Epithelial cell of proximal tubule (primary cell): ENCODE measurements at regions not wholly inside any gene's neighbourhood (a gene's known extent, or its start where the extent isn't known, plus 50 kb on each side); places are given as distances from the start of the nearest gene placed in this dataset.
"Not testable (repeated sequence)": the region's sequence is repeated elsewhere in the genome, so short reads cannot be mapped to it uniquely, and the experiment has no call there.

ENCODE experiments used
- DNase-seq: peaks from one replicate; pipeline ENCODE4 v3.0.0-alpha.2; 2011; ENCODE audit warnings: low read depth
- H3K4me3 ChIP-seq: 2 replicates; pipeline ENCODE4 v1.5.1; 2011; ENCODE audit warnings: low read depth, mild to moderate bottlenecking, low read length
- TF ChIP-seq, protein P1 (sequence below): conservative IDR thresholded peaks from 2 replicates; pipeline ENCODE4 v1.5.1; 2012; ENCODE audit warnings: low read depth, mild to moderate bottlenecking, low read length

DNA sequence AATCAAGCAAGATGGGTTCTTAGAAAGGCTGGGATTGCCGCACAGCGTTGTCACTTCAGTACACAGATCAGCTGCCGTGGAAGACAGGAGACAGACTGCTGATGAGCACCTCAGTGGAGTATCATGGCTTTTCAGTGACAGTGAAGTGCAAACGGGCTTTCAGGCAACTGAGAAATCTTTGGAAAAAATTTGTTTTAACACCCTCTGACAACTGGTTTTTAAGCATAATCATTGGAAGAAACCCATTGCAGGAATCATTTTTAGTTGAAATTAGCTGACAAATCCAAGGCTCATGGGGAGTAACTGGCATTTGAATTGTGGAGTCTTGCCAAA, 418.8 kb downstream of the OTOL1 start:
- H3K4me3 ChIP-seq: no peak overlapping the region
- DNase-seq: no peak
- TF ChIP-seq, protein P1, sequence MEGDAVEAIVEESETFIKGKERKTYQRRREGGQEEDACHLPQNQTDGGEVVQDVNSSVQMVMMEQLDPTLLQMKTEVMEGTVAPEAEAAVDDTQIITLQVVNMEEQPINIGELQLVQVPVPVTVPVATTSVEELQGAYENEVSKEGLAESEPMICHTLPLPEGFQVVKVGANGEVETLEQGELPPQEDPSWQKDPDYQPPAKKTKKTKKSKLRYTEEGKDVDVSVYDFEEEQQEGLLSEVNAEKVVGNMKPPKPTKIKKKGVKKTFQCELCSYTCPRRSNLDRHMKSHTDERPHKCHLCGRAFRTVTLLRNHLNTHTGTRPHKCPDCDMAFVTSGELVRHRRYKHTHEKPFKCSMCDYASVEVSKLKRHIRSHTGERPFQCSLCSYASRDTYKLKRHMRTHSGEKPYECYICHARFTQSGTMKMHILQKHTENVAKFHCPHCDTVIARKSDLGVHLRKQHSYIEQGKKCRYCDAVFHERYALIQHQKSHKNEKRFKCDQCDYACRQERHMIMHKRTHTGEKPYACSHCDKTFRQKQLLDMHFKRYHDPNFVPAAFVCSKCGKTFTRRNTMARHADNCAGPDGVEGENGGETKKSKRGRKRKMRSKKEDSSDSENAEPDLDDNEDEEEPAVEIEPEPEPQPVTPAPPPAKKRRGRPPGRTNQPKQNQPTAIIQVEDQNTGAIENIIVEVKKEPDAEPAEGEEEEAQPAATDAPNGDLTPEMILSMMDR: no peak

GRCh38 chr3:161920196-161920595, 423.6 kb downstream of the OTOL1 start:
- DNase-seq: no peak
- TF ChIP-seq, protein P1: no peak
- no peak overlapping the region for H3K4me3 ChIP-seq

DNA sequence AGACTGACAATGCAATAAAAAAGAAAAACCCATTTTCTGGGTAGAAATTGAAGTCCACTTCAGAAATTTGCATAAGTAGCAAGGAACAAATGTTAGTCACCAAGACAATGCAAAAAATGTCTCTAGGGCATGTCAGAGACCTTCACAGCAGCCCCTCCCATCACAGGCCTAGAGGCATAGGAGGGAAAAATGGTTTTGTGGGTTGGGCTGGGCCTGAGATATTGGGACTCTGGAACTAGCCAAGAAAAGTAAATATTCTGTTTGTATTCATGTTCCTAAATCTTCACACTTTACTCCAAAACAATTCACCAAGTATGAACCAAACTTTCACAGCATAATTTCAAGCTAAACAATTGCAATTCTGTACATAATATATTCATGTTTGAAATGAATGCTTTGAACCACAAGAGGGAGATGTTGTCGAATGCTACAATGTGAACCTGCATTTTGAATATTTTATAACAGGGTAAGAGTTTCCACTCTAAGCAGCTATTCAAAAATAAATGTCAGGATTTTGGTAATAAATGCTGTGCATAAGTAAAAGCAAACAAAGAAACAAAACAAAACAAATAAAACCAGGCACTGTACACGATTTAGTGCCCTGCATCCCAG, 429.2 kb downstream of the OTOL1 start:
- no peak overlapping the region for H3K4me3 ChIP-seq
- DNase-seq: no peak
- TF ChIP-seq, protein P1: no peak

- TF ChIP-seq, protein P1: no peak
- H3K4me3 ChIP-seq: no peak overlapping the region
These were observed 430.5 kb downstream of the OTOL1 start for GRCh38 chr3:161927131-161927530.

DNA sequence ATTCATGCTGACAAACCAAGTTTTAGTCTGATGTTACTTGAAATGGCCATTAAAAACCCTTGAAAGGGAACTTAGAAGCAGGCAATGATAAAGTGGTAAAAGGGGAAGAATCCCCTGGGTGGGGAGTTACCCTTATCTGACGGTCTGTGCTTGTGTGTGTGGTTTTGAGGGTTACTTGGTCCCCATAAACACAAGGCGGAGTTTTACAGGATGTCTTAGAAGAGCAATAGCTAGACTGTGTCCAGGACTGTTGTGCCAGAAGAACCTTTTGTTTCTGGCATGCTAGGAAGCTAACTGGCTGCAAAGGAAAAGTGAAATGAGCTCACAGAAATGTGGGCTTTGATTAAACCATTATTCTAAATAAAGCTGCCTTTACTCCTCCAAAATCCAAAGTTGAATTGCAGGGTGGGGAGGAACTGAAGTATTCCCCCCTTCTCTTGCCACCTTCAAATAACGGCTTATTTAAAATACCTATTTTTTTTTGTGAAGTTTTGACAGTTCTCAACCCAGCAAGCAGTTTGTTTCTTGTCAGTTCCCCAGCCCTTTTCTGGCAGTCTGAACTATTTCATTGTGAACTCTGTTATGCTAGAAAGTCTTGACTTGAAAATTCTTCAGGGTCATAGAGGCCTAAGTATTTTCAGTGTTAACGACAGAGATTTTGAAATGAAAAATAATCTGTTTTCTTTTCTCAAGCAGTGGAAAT, 443.5 kb downstream of the OTOL1 start:
- DNase-seq: no peak
- no peak overlapping the region for H3K4me3 ChIP-seq
- TF ChIP-seq, protein P1: no peak

More at GRCh38 chr3:161927131-161927530, 430.5 kb downstream of the OTOL1 start:
- no peak for DNase-seq

GRCh38 chr3:161940621-161940965, 444.0 kb downstream of the OTOL1 start:
- no peak for DNase-seq
- TF ChIP-seq, protein P1: no peak
- no peak overlapping the region for H3K4me3 ChIP-seq

DNA sequence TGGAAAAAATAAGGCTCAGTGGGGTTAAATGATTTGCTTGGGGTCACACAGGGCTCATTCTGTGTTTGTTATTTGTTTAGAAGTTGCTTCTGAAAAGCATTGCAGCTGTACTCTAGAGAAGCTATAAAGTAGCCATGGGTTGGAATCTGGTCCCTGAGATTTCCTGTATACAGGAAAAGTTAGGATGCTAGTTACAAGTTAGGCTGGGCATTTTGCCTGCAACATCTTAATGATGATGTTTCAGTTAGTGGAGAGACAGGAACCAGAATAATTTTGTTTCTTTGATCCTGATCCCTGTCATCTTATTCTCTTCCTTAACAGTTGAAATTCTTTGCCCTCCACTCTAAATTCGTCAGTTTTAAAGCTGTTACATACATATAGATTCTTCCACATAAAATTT, 445.3 kb downstream of the OTOL1 start:
- no peak for DNase-seq
- H3K4me3 ChIP-seq: no peak overlapping the region
- TF ChIP-seq, protein P1: no peak

- DNase-seq, H3K4me3 ChIP-seq: not testable (repeated sequence)
These were observed 447.3 kb downstream of the OTOL1 start for GRCh38 chr3:161943801-161944345.
